ENCODE measurements at regions not wholly inside any gene's neighbourhood (a gene's known extent, or its start where the extent isn't known, plus 50 kb on each side); places are given as distances from the start of the nearest gene placed in this dataset.

DNA sequence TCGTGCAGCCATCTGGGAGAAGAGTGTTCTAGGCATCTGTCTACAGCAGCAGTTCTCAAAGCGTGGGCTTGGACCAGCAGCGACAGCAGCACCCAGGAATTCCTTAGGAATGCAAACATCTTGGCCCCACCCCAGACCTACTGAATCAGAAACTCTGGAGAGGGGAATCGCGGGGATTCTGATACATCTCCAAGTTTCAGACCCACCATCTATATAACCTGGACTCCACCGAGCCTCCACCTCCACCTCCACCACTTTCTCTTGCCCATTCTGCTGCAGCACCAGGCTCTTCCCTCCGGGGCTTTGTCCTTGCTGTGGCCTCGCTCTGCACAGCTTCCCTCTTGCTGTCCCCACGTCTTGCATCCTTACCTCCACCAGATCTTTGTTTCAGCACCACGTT lies 256.4 kb downstream of the BCL2 start:
- 83% methylated on average over 1 of the region's 10 CpGs; no CpG with 5 or more reads in 1 of the 2 experiments for WGBS, 2 experiments (ENCODE audit: extremely low coverage in 2 of 2, insufficient read length in 1 of 2)
- TF ChIP-seq FOS (IDR thresholded peaks at IDR 0.05; ENCODE audit: low read depth, low read length) (no peak), RFX5 (IDR thresholded peaks at IDR 0.05; ENCODE audit: low read depth, low read length) (no peak), RAD21 (IDR thresholded peaks at IDR 0.05; ENCODE audit: low read length) (no peak), CHD1 (IDR thresholded peaks at IDR 0.05; ENCODE audit: low read depth, low read length) (no peak), SMC3 (IDR thresholded peaks at IDR 0.05; ENCODE audit: low read depth, low read length) (no peak), MAFK (IDR thresholded peaks at IDR 0.05; ENCODE audit: low read depth, low read length) (no peak), CEBPB (IDR thresholded peaks at IDR 0.05; ENCODE audit: low read depth, low read length) (no peak), BHLHE40 (IDR thresholded peaks at IDR 0.05; ENCODE audit: low read depth, low read length) (no peak), MAZ (IDR thresholded peaks at IDR 0.05; ENCODE audit: borderline replicate concordance, low read depth, low read length) (no peak)
- TF ChIP-seq, protein P1, sequence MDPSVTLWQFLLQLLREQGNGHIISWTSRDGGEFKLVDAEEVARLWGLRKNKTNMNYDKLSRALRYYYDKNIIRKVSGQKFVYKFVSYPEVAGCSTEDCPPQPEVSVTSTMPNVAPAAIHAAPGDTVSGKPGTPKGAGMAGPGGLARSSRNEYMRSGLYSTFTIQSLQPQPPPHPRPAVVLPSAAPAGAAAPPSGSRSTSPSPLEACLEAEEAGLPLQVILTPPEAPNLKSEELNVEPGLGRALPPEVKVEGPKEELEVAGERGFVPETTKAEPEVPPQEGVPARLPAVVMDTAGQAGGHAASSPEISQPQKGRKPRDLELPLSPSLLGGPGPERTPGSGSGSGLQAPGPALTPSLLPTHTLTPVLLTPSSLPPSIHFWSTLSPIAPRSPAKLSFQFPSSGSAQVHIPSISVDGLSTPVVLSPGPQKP (IDR thresholded peaks at IDR 0.05; ENCODE audit: borderline replicate concordance, low read depth, low read length): no peak
- no peak overlapping the region for H3K18ac ChIP-seq (ENCODE audit: low read depth, low read length)
- no peaks in the 10 kb centered on the region for H3K79me1 ChIP-seq (ENCODE audit: low read depth in 1 of 2, low read length in 2 of 2)
- H2BK15ac ChIP-seq (ENCODE audit: low read depth, low read length): no peak overlapping the region
- no peaks in the 10 kb centered on the region for H3K9me3 ChIP-seq (ENCODE audit: control insufficient read depth, insufficient read depth, low read length)
- CTCF ChIA-PET: no interaction called here
- BruUV-seq (replicated peaks): no TSS peak
- no peaks in the 10 kb centered on the region for H3K4me1 ChIP-seq (ENCODE audit: control insufficient read depth, insufficient read depth, low read length)
- H3K9ac ChIP-seq (ENCODE audit: low read depth, low read length): no peak overlapping the region
- no peak overlapping the region for H3K4ac ChIP-seq (ENCODE audit: low read depth, low read length)
- no peak overlapping the region for H3K27ac ChIP-seq (ENCODE audit: insufficient read depth, low read length)
- H2AFZ ChIP-seq (replicated peaks; ENCODE audit: low read length, poor library complexity): peak overlapping the region; percentile 62
- H3K56ac ChIP-seq (ENCODE audit: extremely low read depth, insufficient read depth, low read length): no peak overlapping the region
- no peak overlapping the region for H3K14ac ChIP-seq (replicated peaks; ENCODE audit: low read depth, low read length)
- H3K4me2 ChIP-seq (ENCODE audit: low read depth, low read length): no peak overlapping the region
- POLR2A ChIA-PET (ENCODE audit: unreplicated experiment): no interaction called here
- H2BK20ac ChIP-seq (ENCODE audit: low read depth, low read length): no peak overlapping the region
- intact Hi-C loops (cut with micrococcal nuclease) (no loop called here), dilution Hi-C loops (cut with HindIII; ENCODE audit: low sequenced_read_pairs, unreplicated experiment) (no loop called here), in situ Hi-C loops (cut with MboI; ENCODE audit: low sequenced_read_pairs) (no loop called here)
- no peak overlapping the region for H2BK5ac ChIP-seq (ENCODE audit: low read depth, low read length, poor library complexity, severe bottlenecking)
- H3K23ac ChIP-seq (ENCODE audit: low read depth, low read length): no peak overlapping the region
- no peaks in the 10 kb centered on the region for H4K20me1 ChIP-seq (ENCODE audit: insufficient read depth, low read length)
- no peak overlapping the region for H3K4me3 ChIP-seq (ENCODE audit: insufficient read depth, low read depth, low read length)
- no peaks in the 10 kb centered on the region for H3K36me3 ChIP-seq (ENCODE audit: control insufficient read depth, insufficient read depth, low read length)
- H2AK5ac ChIP-seq (ENCODE audit: low read depth, low read length): no peak overlapping the region
- H3K27me3 ChIP-seq (ENCODE audit: control insufficient read depth, insufficient read depth, low read length): peaks cover 6% of the 10 kb centered on the region; the same call in 1 of the 2 replicates
- H2BK120ac ChIP-seq (ENCODE audit: low read depth, low read length): no peak overlapping the region
- no peak overlapping the region for H4K5ac ChIP-seq (ENCODE audit: low read depth, low read length)
- no peaks in the 10 kb centered on the region for H3K9me1 ChIP-seq (ENCODE audit: insufficient read depth, low read length)
- H2AK9ac ChIP-seq (replicated peaks; ENCODE audit: low read depth, low read length, poor library complexity): no peak overlapping the region
- H4K8ac ChIP-seq (ENCODE audit: low read depth in 2 of 2, low read length in 2 of 2): no peak overlapping the region
- ATAC-seq (ENCODE audit: low read depth) (peak; percentile 44; the same call in 1 of the 2 replicates), DNase-seq (peak; percentile 15)
- no peak overlapping the region; the same call in 1 of the 2 replicates for H4K91ac ChIP-seq (ENCODE audit: insufficient read depth, low read depth, low read length)
